Panc1 (cell line): ENCODE measurements at regions not wholly inside any gene's neighbourhood (a gene's known extent, or its start where the extent isn't known, plus 50 kb on each side); places are given as distances from the start of the nearest gene placed in this dataset.

ENCODE experiments used
- POLR2AphosphoS5 ChIP-seq: IDR thresholded peaks from 2 replicates; pipeline ENCODE4 v1.6.1; 2012; ENCODE audit warnings: mild to moderate bottlenecking, low read depth, low read length, moderate library complexity
- TF ChIP-seq, protein P1 (sequence below), 2 experiments: IDR thresholded peaks; 2 replicates each; pipeline ENCODE4 v1.6.1; 2011 to 2012; ENCODE audit warnings: low read depth in 2 of 2, control low read depth in 1 of 2, low read length in 1 of 2, mild to moderate bottlenecking in 1 of 2, moderate library complexity in 1 of 2; ENCODE audit not compliant: insufficient read depth in 1 of 2

DNA sequence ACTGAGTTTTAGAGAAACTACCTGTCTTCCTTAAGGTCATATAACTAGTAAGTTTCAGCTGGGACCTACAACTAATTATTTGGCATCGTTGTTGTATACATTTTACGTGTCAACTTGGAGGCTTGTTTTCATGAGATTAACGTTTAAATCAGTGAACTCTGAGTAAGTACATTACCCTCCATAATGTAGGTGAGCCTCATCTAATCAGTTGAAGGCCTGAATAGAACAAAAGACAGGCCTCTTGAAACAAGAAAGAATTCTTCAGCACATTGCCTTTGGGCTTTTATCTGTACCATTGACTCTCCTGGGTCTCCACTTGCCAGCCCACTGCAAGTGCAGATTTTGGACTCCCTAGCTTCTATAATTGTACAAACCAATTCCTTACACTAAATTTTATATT is 364.6 kb downstream of the ADGRL2 start:
- TF ChIP-seq, protein P1, sequence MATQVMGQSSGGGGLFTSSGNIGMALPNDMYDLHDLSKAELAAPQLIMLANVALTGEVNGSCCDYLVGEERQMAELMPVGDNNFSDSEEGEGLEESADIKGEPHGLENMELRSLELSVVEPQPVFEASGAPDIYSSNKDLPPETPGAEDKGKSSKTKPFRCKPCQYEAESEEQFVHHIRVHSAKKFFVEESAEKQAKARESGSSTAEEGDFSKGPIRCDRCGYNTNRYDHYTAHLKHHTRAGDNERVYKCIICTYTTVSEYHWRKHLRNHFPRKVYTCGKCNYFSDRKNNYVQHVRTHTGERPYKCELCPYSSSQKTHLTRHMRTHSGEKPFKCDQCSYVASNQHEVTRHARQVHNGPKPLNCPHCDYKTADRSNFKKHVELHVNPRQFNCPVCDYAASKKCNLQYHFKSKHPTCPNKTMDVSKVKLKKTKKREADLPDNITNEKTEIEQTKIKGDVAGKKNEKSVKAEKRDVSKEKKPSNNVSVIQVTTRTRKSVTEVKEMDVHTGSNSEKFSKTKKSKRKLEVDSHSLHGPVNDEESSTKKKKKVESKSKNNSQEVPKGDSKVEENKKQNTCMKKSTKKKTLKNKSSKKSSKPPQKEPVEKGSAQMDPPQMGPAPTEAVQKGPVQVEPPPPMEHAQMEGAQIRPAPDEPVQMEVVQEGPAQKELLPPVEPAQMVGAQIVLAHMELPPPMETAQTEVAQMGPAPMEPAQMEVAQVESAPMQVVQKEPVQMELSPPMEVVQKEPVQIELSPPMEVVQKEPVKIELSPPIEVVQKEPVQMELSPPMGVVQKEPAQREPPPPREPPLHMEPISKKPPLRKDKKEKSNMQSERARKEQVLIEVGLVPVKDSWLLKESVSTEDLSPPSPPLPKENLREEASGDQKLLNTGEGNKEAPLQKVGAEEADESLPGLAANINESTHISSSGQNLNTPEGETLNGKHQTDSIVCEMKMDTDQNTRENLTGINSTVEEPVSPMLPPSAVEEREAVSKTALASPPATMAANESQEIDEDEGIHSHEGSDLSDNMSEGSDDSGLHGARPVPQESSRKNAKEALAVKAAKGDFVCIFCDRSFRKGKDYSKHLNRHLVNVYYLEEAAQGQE (IDR thresholded peaks at IDR 0.05; ENCODE audit: insufficient read depth in 1 of 2, low read depth in 2 of 2, low read length in 1 of 2), result no peak
- TF ChIP-seq POLR2AphosphoS5, result no peak
